ENCODE measurements at regions not wholly inside any gene's neighbourhood (a gene's known extent, or its start where the extent isn't known, plus 50 kb on each side); places are given as distances from the start of the nearest gene placed in this dataset.

- no peak overlapping the region for H3K27ac Mint-ChIP-seq
- H3K9me3 Mint-ChIP-seq = peaks cover 3% of the 10 kb centered on the region
- H3K4me1 Mint-ChIP-seq = no peaks in the 10 kb centered on the region
- no peak for ATAC-seq
- H3K4me3 Mint-ChIP-seq = no peak overlapping the region
- no peaks in the 10 kb centered on the region for H3K27me3 Mint-ChIP-seq
- H3K36me3 Mint-ChIP-seq = no peaks in the 10 kb centered on the region
These were observed 761.5 kb upstream of the POM121L12 start for GRCh38 chr7:52273685-52274610.

GRCh38 chr7:52271703-52272102 lies 763.7 kb upstream of the POM121L12 start:
- Mint-ChIP-seq H3K4me3 (no peak overlapping the region), H3K9me3 (peaks cover 3% of the 10 kb centered on the region), H3K27ac (no peak overlapping the region), H3K4me1 (no peaks in the 10 kb centered on the region), H3K27me3 (no peaks in the 10 kb centered on the region), H3K36me3 (no peaks in the 10 kb centered on the region)
- no peak for ATAC-seq

DNA sequence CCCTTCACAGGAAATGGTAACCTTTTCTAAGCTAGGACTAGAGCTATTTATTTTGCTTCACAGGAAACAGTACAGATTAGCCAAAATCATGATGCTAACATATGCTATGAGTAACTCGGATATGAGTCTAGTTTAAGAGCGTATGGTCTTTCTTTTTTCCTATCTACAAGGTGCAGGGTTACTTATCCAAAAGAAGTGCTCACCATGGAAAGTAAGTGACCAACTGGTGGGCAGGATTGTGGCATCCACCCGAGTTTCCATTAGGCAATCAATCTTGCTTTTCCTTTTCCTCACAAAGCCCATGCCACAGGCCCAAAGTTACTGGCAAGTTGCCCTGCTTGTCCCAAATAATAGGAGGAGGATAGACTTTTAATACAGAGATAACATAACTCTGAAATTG lies 765.1 kb upstream of the POM121L12 start:
- H3K27ac Mint-ChIP-seq = no peak overlapping the region

DNA sequence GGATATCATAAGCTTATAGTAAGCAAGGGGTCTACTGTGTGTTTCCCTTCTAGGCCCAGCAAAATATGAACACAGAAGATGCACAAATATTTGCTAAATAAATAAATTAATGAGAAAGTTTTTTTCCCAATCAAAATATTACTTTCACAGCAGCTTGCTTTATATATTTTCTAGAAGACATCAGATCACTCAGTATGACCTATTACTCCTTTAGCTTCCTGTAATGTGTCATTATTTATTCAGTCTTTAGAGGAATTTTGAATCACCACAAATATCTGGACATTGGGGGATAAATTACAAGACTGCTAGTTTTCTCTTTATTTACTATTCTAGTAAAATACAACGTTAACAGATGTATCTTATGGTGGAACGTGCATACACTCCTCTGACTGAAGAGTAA lies 765.8 kb upstream of the POM121L12 start:
- Mint-ChIP-seq H3K4me1 (no peaks in the 10 kb centered on the region), H3K9me3 (peaks cover 3% of the 10 kb centered on the region), H3K27ac (no peak overlapping the region), H3K4me3 (no peak overlapping the region), H3K36me3 (no peaks in the 10 kb centered on the region), H3K27me3 (no peaks in the 10 kb centered on the region)
- no peak for ATAC-seq

More for the DNA sequence above, 765.1 kb upstream of the POM121L12 start:
- H3K9me3 Mint-ChIP-seq = peaks cover 3% of the 10 kb centered on the region
- H3K4me3 Mint-ChIP-seq = no peak overlapping the region
- no peaks in the 10 kb centered on the region for H3K27me3 Mint-ChIP-seq
- no peaks in the 10 kb centered on the region for H3K36me3 Mint-ChIP-seq
- no peak for ATAC-seq
- no peaks in the 10 kb centered on the region for H3K4me1 Mint-ChIP-seq

- no peak for ATAC-seq
- H3K27me3 Mint-ChIP-seq = no peaks in the 10 kb centered on the region
- H3K9me3 Mint-ChIP-seq = peaks cover 5% of the 10 kb centered on the region
- no peaks in the 10 kb centered on the region for H3K4me1 Mint-ChIP-seq
- no peak overlapping the region for H3K27ac Mint-ChIP-seq
- no peaks in the 10 kb centered on the region for H3K36me3 Mint-ChIP-seq
- H3K4me3 Mint-ChIP-seq = no peak overlapping the region
These were observed 774.4 kb upstream of the POM121L12 start for GRCh38 chr7:52261057-52261456.

- Mint-ChIP-seq H3K27me3 (no peaks in the 10 kb centered on the region), H3K36me3 (no peaks in the 10 kb centered on the region), H3K4me1 (no peaks in the 10 kb centered on the region), H3K27ac (no peak overlapping the region), H3K4me3 (no peak overlapping the region), H3K9me3 (peaks cover 5% of the 10 kb centered on the region)
- ATAC-seq = no peak
These were observed 775.3 kb upstream of the POM121L12 start for GRCh38 chr7:52260046-52260665.

- Mint-ChIP-seq H3K4me1 (no peaks in the 10 kb centered on the region), H3K4me3 (no peak overlapping the region), H3K9me3 (peaks cover 5% of the 10 kb centered on the region), H3K27ac (no peak overlapping the region), H3K36me3 (no peaks in the 10 kb centered on the region), H3K27me3 (no peaks in the 10 kb centered on the region)
- no peak for ATAC-seq
These were observed 777.5 kb upstream of the POM121L12 start for GRCh38 chr7:52257890-52258289.

- Mint-ChIP-seq H3K27me3 (no peaks in the 10 kb centered on the region), H3K4me3 (no peak overlapping the region), H3K9me3 (peaks cover 13% of the 10 kb centered on the region), H3K4me1 (no peaks in the 10 kb centered on the region), H3K27ac (no peak overlapping the region), H3K36me3 (no peaks in the 10 kb centered on the region)
- ATAC-seq = no peak
These were observed 780.9 kb upstream of the POM121L12 start for GRCh38 chr7:52254396-52255010.

GRCh38 chr7:52253953-52254352 lies 781.5 kb upstream of the POM121L12 start:
- Mint-ChIP-seq H3K27me3 (no peaks in the 10 kb centered on the region), H3K27ac (no peak overlapping the region), H3K9me3 (peaks cover 13% of the 10 kb centered on the region), H3K4me3 (no peak overlapping the region), H3K4me1 (no peaks in the 10 kb centered on the region), H3K36me3 (no peaks in the 10 kb centered on the region)
- no peak for ATAC-seq

GRCh38 chr7:52249741-52250140 lies 785.7 kb upstream of the POM121L12 start:
- no peak overlapping the region for H3K4me3 Mint-ChIP-seq
- peaks cover 8% of the 10 kb centered on the region for H3K9me3 Mint-ChIP-seq
- H3K4me1 Mint-ChIP-seq = no peaks in the 10 kb centered on the region
- no peaks in the 10 kb centered on the region for H3K27me3 Mint-ChIP-seq
- H3K27ac Mint-ChIP-seq = no peak overlapping the region
- H3K36me3 Mint-ChIP-seq = no peaks in the 10 kb centered on the region
- no peak for ATAC-seq

- no peak overlapping the region for H3K27ac Mint-ChIP-seq
- peak; percentile 48 for ATAC-seq
- no peak overlapping the region for H3K4me3 Mint-ChIP-seq
- no peaks in the 10 kb centered on the region for H3K4me1 Mint-ChIP-seq
- H3K27me3 Mint-ChIP-seq = no peaks in the 10 kb centered on the region
- H3K9me3 Mint-ChIP-seq = peaks cover 3% of the 10 kb centered on the region
- no peaks in the 10 kb centered on the region for H3K36me3 Mint-ChIP-seq
These were observed 787.9 kb upstream of the POM121L12 start for GRCh38 chr7:52247518-52247917.

GRCh38 chr7:52243685-52244084 lies 791.7 kb upstream of the POM121L12 start:
- Mint-ChIP-seq H3K4me1 (no peaks in the 10 kb centered on the region), H3K27me3 (no peaks in the 10 kb centered on the region), H3K27ac (no peak overlapping the region), H3K36me3 (no peaks in the 10 kb centered on the region), H3K9me3 (no peaks in the 10 kb centered on the region), H3K4me3 (no peak overlapping the region)
- no peak for ATAC-seq

- Mint-ChIP-seq H3K9me3 (peaks cover 24% of the 10 kb centered on the region), H3K27ac (no peak overlapping the region), H3K4me1 (no peaks in the 10 kb centered on the region), H3K36me3 (no peaks in the 10 kb centered on the region), H3K27me3 (no peaks in the 10 kb centered on the region), H3K4me3 (no peak overlapping the region)
- no peak for ATAC-seq
These were observed 802.2 kb upstream of the POM121L12 start for GRCh38 chr7:52233248-52233647.

- H3K9me3 Mint-ChIP-seq = peaks cover 2% of the 10 kb centered on the region
- no peaks in the 10 kb centered on the region for H3K27me3 Mint-ChIP-seq
- H3K4me1 Mint-ChIP-seq = no peaks in the 10 kb centered on the region
- no peak for ATAC-seq
- H3K4me3 Mint-ChIP-seq = no peak overlapping the region
- no peaks in the 10 kb centered on the region for H3K36me3 Mint-ChIP-seq
- H3K27ac Mint-ChIP-seq = no peak overlapping the region
These were observed 823.5 kb upstream of the POM121L12 start for GRCh38 chr7:52211930-52212329.

DNA sequence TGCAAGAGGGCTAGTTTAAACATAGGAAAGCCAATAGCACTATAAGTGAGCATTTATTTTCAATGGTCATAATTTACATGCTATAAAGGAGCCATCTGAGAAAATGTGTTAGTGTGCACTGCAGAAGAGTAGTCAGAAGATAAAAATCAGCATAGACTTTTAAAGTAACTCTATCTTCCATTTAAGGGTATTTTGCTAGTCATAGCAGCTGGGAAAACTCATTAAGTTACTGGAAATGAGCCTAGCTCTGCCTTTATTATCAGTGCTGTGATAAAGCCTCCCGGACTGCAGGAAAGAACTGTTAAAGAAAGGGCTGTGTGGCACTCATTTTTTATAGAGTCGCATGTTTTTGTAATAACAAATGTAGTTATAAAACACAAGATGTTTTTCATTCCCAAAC lies 825.8 kb upstream of the POM121L12 start:
- ATAC-seq = no peak
- Mint-ChIP-seq H3K4me3 (no peak overlapping the region), H3K9me3 (peaks cover 2% of the 10 kb centered on the region), H3K27ac (no peak overlapping the region), H3K36me3 (no peaks in the 10 kb centered on the region), H3K27me3 (no peaks in the 10 kb centered on the region), H3K4me1 (no peaks in the 10 kb centered on the region)

GRCh38 chr7:52197221-52197620 lies 838.2 kb upstream of the POM121L12 start:
- Mint-ChIP-seq H3K36me3 (no peaks in the 10 kb centered on the region), H3K4me1 (no peaks in the 10 kb centered on the region), H3K9me3 (no peaks in the 10 kb centered on the region), H3K27ac (no peak overlapping the region), H3K4me3 (no peak overlapping the region), H3K27me3 (no peaks in the 10 kb centered on the region)
- ATAC-seq = no peak
